ENCODE measurements at regions not wholly inside any gene's neighbourhood (a gene's known extent, or its start where the extent isn't known, plus 50 kb on each side); places are given as distances from the start of the nearest gene placed in this dataset.

DNA sequence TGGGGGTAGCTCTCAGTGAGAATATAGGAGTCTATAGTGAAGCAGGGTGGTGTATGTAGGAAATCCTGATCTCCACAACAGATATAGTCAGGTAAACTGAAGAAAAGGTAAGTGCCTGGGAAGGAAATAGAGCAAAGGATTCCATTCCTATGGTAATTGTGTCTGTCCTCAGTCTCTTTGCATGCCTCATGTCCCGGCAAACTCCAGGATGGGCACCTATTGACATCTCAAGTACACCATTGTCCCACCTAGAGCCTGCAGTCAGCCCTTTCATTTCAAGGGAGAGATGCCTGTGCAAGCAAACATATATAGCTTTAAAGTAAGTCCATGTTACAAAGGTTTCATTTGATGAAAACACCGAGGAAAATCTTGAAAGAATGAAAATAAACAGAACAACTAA, 257.7 kb upstream of the AZI2 start:
- no peak for TF ChIP-seq EZH2 (IDR thresholded peaks at IDR 0.05)
- TF ChIP-seq POLR2AphosphoS5 (IDR thresholded peaks at IDR 0.05; ENCODE audit: borderline replicate concordance, low read depth, low read length) = no peak
- no peak for TF ChIP-seq FOXP2 (optimal IDR thresholded peaks at IDR 0.05; ENCODE audit: control extremely low read depth, extremely low read length, insufficient read depth)

Data from SK-N-MC (cell line).